ENCODE measurements at regions not wholly inside any gene's neighbourhood (a gene's known extent, or its start where the extent isn't known, plus 50 kb on each side); places are given as distances from the start of the nearest gene placed in this dataset.

DNA sequence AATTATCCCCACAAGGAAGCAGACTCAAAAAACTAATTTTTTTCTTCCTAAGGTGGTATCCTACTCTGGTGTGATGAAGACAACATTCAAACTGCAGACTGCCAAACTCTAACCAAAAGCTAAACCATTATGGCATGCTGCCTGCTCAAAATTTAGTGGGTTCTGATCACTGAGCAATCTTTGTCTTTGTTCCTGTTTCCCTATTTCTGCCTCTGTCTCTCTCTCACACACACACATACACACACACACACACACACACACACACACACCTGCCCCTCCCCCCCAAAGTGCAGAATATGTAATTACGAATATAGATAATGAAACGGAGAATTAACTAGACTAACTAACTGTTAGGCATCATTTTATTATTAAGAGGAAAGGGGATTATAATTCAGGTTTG, 1278.6 kb downstream of the PCDH7 start:
- TF ChIP-seq, protein P1, sequence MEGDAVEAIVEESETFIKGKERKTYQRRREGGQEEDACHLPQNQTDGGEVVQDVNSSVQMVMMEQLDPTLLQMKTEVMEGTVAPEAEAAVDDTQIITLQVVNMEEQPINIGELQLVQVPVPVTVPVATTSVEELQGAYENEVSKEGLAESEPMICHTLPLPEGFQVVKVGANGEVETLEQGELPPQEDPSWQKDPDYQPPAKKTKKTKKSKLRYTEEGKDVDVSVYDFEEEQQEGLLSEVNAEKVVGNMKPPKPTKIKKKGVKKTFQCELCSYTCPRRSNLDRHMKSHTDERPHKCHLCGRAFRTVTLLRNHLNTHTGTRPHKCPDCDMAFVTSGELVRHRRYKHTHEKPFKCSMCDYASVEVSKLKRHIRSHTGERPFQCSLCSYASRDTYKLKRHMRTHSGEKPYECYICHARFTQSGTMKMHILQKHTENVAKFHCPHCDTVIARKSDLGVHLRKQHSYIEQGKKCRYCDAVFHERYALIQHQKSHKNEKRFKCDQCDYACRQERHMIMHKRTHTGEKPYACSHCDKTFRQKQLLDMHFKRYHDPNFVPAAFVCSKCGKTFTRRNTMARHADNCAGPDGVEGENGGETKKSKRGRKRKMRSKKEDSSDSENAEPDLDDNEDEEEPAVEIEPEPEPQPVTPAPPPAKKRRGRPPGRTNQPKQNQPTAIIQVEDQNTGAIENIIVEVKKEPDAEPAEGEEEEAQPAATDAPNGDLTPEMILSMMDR (IDR thresholded peaks at IDR 0.05), result no peak
- TF ChIP-seq POLR2A (IDR thresholded peaks at IDR 0.05), result no peak
